Heart left ventricle (tissue), 16 donors: ENCODE measurements at regions not wholly inside any gene's neighbourhood (a gene's known extent, or its start where the extent isn't known, plus 50 kb on each side); places are given as distances from the start of the nearest gene placed in this dataset.

Experiments used
- ATAC-seq, 4 donors: fragments of 200-7000 bp; cut with Tn5 transposase; one replicate each; pipeline ENCODE4 v1.9.1; 2020 to 2022; ENCODE audit warnings: moderate library complexity in 4 of 4, mild to moderate bottlenecking in 3 of 4, moderate number of reproducible peaks in 1 of 4
- DNase-seq, 5 donors: peaks; one replicate each; pipeline ENCODE4 v3.0.0-alpha.2; 2020
- H3K27ac ChIP-seq, 12 donors: fragments of 200-600 bp; sonication (generic) in 4 of 12; one replicate each; pipeline versions ENCODE4 v1.5.0 to v1.8.0; 2016 to 2022; ENCODE audit warnings: mild to moderate bottlenecking in 2 of 12
- H3K27me3 ChIP-seq, 9 donors: fragments of 200-600 bp; sonication (generic) in 2 of 9; one replicate each; pipeline versions ENCODE4 v1.5.1 to v1.8.0; 2016 to 2022; ENCODE audit warnings: mild to moderate bottlenecking in 3 of 9
- H3K36me3 ChIP-seq, 9 donors: fragments of 200-600 bp; sonication (generic) in 2 of 9; one replicate each; pipeline versions ENCODE4 v1.5.0 to v1.8.0; 2018 to 2022; ENCODE audit warnings: mild to moderate bottlenecking in 2 of 9
- H3K4me1 ChIP-seq, 12 donors: fragments of 200-600 bp; sonication (generic) in 4 of 12; one replicate each; pipeline versions ENCODE4 v1.5.0 to v1.8.0; 2016 to 2022; ENCODE audit warnings: mild to moderate bottlenecking in 3 of 12
- H3K4me3 ChIP-seq, 12 donors: fragments of 200-600 bp; sonication (generic) in 4 of 12; one replicate each; pipeline versions ENCODE4 v1.5.0 to v1.8.0; 2017 to 2022; ENCODE audit warnings: mild to moderate bottlenecking in 9 of 12, moderate library complexity in 4 of 12
- H3K9me3 ChIP-seq, 12 donors: fragments of 200-600 bp; sonication (generic) in 4 of 12; one replicate each; pipeline versions ENCODE4 v1.5.0 to v1.8.0; 2016 to 2022; ENCODE audit warnings: mild to moderate bottlenecking in 1 of 12
- POLR2A ChIP-seq, 2 donors: fragments of 450-650 bp; IDR thresholded peaks; one replicate each; pipeline ENCODE4 v1.6.1; 2017; ENCODE audit warnings: antibody characterized with exemption in 2 of 2, mild to moderate bottlenecking in 2 of 2, moderate library complexity in 2 of 2
- WGBS, 4 donors: extraction: QIAGEN DNeasy Blood & Tissue Kit in 2 of 4; methylation state at CpG; one replicate each; pipeline versions ENCODE4 v1.1.5 to v1.1.7; 2013 to 2018; 5-methylcytosine and 5-hydroxymethylcytosine counted together
- intact Hi-C, 10 donors: fragments of 100-400 bp; cut with DNase I; formaldehyde crosslinking; loops; one replicate each; pipeline versions ENCODE4 v1.11.1 to v1.14.2; 2022
- TF ChIP-seq, protein P1 (sequence below), 12 donors: fragments of 200-600 bp; sonication (generic) in 4 of 12; IDR thresholded peaks; one replicate each; pipeline versions ENCODE4 v1.5.0 to v1.8.0; 2018 to 2022; ENCODE audit warnings: antibody characterized with exemption in 12 of 12, mild to moderate bottlenecking in 5 of 12
- donor health status: ischemic (EF 13 %, LVEDD 7.1; RV severe dilation, severe dysfunction).
- donor health status: healthy with polysubstance abuse.
- donor health status: DM: no; HTN: yes; CAD: no.
- donor health status: DM: no; HTN: no; CAD: no.
- donor health status: ischemic (EF 25% LVEDD 6.9; RV normal size, moderate dysfunction).
- donor health status: ischemic (EF 25% LVEDD 5.7; RV mildly dilated, moderate dysfunction).
- donor health status: healthy.
- donor health status: DM: yes; HTN: yes; CAD: no.
- donor health status: ischemic (EF 35%, LVEDD 5.7; RV mildly dilated, moderate dysfunction).
- donor health status: nonischemic (EF 11% LVEDD 7.7; RV severe dilation, severe dysfunction).
- donor health status: DM: yes; HTN: yes; CAD: no.
- donor health status: PGD.
- donor health status: ischemic (EF 29% LVEDD 5.4; RV normal size, mild dysfunction).
- donor health status: nonischemic (EF 23%, LVEDD 6.1; RV moderate dilation, normal function).

- Histone ChIP-seq H3K4me1 (no peaks in the 10 kb centered on the region), H3K27ac (no peak overlapping the region), H3K36me3 (no peaks in the 10 kb centered on the region), H3K27me3 (peaks cover 0 to 5% (median 0%) of the 10 kb centered on the region in 9 donors), H3K4me3 (no peak overlapping the region), H3K9me3 (peaks cover 0 to 13% (median 3%) of the 10 kb centered on the region in 12 donors)
- 67 to 82% (median 77%) methylated on average over 9 of the region's 9 CpGs for WGBS, 4 donors
- intact Hi-C loops = no loop called here
- ATAC-seq (no peak), DNase-seq (no peak)
- no peak for TF ChIP-seq POLR2A (IDR thresholded peaks at IDR 0.05)
- TF ChIP-seq, protein P1, sequence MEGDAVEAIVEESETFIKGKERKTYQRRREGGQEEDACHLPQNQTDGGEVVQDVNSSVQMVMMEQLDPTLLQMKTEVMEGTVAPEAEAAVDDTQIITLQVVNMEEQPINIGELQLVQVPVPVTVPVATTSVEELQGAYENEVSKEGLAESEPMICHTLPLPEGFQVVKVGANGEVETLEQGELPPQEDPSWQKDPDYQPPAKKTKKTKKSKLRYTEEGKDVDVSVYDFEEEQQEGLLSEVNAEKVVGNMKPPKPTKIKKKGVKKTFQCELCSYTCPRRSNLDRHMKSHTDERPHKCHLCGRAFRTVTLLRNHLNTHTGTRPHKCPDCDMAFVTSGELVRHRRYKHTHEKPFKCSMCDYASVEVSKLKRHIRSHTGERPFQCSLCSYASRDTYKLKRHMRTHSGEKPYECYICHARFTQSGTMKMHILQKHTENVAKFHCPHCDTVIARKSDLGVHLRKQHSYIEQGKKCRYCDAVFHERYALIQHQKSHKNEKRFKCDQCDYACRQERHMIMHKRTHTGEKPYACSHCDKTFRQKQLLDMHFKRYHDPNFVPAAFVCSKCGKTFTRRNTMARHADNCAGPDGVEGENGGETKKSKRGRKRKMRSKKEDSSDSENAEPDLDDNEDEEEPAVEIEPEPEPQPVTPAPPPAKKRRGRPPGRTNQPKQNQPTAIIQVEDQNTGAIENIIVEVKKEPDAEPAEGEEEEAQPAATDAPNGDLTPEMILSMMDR (IDR thresholded peaks at IDR 0.05) = no peak
Measured at GRCh38 chr7:26011039-26011696, 140.8 kb upstream of the NFE2L3 start.

GRCh38 chr7:26013551-26014083 is 138.4 kb upstream of the NFE2L3 start:
- WGBS, 4 donors = 63 to 70% (median 65%) methylated on average over 8 to 9 of the region's 9 CpGs
- intact Hi-C loops = no loop called here
- Histone ChIP-seq H3K4me3 (no peak overlapping the region), H3K27me3 (peaks cover 0 to 14% (median 0%) of the 10 kb centered on the region in 9 donors), H3K9me3 (peaks cover 0 to 17% (median 6%) of the 10 kb centered on the region in 12 donors), H3K36me3 (no peaks in the 10 kb centered on the region), H3K27ac (no peak overlapping the region), H3K4me1 (no peaks in the 10 kb centered on the region)
- TF ChIP-seq, protein P1 (IDR thresholded peaks at IDR 0.05) = no peak
- no peak for TF ChIP-seq POLR2A (IDR thresholded peaks at IDR 0.05)
- no peak for ATAC-seq
- DNase-seq = no peak

- H3K27ac ChIP-seq = no peak overlapping the region
- H3K27me3 ChIP-seq = peaks cover 0 to 7% (median 0%) of the 10 kb centered on the region in 9 donors
- H3K4me3 ChIP-seq = no peak overlapping the region
- no peak for DNase-seq
- no peak for TF ChIP-seq POLR2A (IDR thresholded peaks at IDR 0.05)
- TF ChIP-seq, protein P1 (IDR thresholded peaks at IDR 0.05) = no peak
- WGBS, 4 donors = 67 to 76% (median 74%) methylated on average over 3 of the region's 3 CpGs
- no peak for ATAC-seq
- H3K4me1 ChIP-seq = no peaks in the 10 kb centered on the region
- intact Hi-C loops = no loop called here
- H3K9me3 ChIP-seq = no peaks in the 10 kb centered on the region
- H3K36me3 ChIP-seq = no peaks in the 10 kb centered on the region
Measured at GRCh38 chr7:26022982-26023381, 129.0 kb upstream of the NFE2L3 start.

GRCh38 chr7:26029911-26030310 is 122.1 kb upstream of the NFE2L3 start:
- Histone ChIP-seq H3K27me3 (peaks cover 0 to 3% (median 0%) of the 10 kb centered on the region in 9 donors), H3K36me3 (no peaks in the 10 kb centered on the region), H3K4me1 (no peaks in the 10 kb centered on the region), H3K9me3 (no peaks in the 10 kb centered on the region), H3K27ac (no peak overlapping the region), H3K4me3 (no peak overlapping the region)
- no peak for ATAC-seq
- intact Hi-C loops = no loop called here
- no peak for DNase-seq
- WGBS, 4 donors = 93 to 96% (median 95%) methylated on average over 3 of the region's 3 CpGs
- TF ChIP-seq, protein P1 (IDR thresholded peaks at IDR 0.05) = no peak
- no peak for TF ChIP-seq POLR2A (IDR thresholded peaks at IDR 0.05)
